ENCODE measurements at regions not wholly inside any gene's neighbourhood (a gene's known extent, or its start where the extent isn't known, plus 50 kb on each side); places are given as distances from the start of the nearest gene placed in this dataset.

DNA sequence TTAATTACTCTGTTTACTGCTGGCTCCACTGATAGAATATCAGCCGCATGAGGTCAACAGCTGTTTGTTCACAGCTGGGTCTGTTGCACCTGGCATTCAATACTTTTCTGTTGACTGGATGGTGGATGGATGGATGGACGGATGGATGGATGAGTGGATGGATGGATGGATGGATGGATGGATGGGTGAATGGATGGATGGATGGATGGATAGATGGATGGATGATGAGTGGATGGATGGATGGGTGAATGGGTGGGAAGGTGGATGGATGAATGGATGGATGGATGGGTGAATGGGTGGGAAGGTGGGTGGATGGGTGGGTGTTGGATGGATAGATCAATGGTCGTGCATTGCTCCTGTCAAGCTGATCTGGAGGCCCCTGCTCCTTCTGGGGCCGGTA, 422.2 kb upstream of the SULF2 start:
- H3K27me3 ChIP-seq (ENCODE audit: low read depth) = peaks cover 32% of the 10 kb centered on the region
- H3K4me3 ChIP-seq = no peak overlapping the region
- intact Hi-C loops (cut with micrococcal nuclease) = no loop called here
- no peak overlapping the region for H3K27ac ChIP-seq (replicated peaks)
- no peaks in the 10 kb centered on the region for H3K4me1 ChIP-seq
- no peaks in the 10 kb centered on the region for H3K9me3 ChIP-seq (replicated peaks)
- TF ChIP-seq, protein P1, sequence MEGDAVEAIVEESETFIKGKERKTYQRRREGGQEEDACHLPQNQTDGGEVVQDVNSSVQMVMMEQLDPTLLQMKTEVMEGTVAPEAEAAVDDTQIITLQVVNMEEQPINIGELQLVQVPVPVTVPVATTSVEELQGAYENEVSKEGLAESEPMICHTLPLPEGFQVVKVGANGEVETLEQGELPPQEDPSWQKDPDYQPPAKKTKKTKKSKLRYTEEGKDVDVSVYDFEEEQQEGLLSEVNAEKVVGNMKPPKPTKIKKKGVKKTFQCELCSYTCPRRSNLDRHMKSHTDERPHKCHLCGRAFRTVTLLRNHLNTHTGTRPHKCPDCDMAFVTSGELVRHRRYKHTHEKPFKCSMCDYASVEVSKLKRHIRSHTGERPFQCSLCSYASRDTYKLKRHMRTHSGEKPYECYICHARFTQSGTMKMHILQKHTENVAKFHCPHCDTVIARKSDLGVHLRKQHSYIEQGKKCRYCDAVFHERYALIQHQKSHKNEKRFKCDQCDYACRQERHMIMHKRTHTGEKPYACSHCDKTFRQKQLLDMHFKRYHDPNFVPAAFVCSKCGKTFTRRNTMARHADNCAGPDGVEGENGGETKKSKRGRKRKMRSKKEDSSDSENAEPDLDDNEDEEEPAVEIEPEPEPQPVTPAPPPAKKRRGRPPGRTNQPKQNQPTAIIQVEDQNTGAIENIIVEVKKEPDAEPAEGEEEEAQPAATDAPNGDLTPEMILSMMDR (IDR thresholded peaks at IDR 0.05; ENCODE audit: borderline replicate concordance) = no peak
- no peak for DNase-seq
- no peaks in the 10 kb centered on the region for H3K36me3 ChIP-seq

DNA sequence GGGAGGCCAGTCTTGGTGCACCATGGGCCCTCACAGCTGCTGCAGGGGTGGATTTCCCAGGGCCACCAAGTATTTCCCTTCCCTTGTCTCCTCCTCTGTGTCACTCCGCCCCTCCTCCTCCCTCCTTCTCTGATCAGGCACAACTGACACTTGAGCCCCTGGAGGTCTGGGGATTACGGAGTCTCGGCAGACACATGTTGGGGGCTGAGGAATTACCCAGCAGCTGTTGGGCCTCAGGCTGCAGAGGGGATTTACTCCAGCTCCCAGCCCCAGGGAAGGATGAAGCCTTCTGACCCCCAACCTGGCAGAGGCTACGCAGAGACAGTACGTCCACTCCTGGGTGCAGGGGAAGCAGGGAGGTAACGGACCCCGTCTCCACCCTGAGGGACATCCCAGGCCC, 420.5 kb upstream of the SULF2 start:
- no peaks in the 10 kb centered on the region for H3K36me3 ChIP-seq
- H3K4me3 ChIP-seq = no peak overlapping the region
- no peak overlapping the region for H3K27ac ChIP-seq (replicated peaks)
- no peaks in the 10 kb centered on the region for H3K4me1 ChIP-seq
- peaks cover 32% of the 10 kb centered on the region for H3K27me3 ChIP-seq (ENCODE audit: low read depth)
- intact Hi-C loops (cut with micrococcal nuclease) = no loop called here
- TF ChIP-seq, protein P1 (IDR thresholded peaks at IDR 0.05; ENCODE audit: borderline replicate concordance) = no peak
- H3K9me3 ChIP-seq (replicated peaks) = no peaks in the 10 kb centered on the region
- DNase-seq = no peak

DNA sequence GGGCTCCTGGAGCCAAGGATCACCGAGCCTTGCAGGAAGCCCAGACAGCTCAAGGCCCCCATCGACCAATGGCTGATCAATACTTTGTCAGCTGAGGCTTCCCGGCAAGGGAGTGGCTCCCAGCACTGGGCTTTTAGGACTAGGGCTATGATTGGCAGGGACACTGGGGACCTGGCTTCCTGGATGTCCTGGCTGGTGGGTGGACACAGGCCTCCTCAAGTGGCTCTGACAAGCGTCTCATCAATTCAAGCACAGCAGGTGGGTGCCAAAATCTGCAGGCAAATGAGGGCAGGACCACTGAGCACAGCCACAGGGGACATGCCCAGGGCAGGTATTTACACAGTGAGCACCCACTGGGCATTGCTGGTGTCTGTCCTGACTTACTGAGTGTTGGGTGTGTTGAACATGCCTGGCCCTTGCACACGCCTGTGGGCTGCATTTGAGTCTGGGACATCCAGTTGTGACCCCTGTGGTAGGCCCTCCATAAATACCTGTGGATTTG, 420.1 kb upstream of the SULF2 start:
- TF ChIP-seq, protein P1 (IDR thresholded peaks at IDR 0.05; ENCODE audit: borderline replicate concordance) = no peak
- intact Hi-C loops (cut with micrococcal nuclease) = no loop called here
- H3K4me3 ChIP-seq = no peak overlapping the region
- no peaks in the 10 kb centered on the region for H3K9me3 ChIP-seq (replicated peaks)
- H3K4me1 ChIP-seq = no peaks in the 10 kb centered on the region
- no peaks in the 10 kb centered on the region for H3K36me3 ChIP-seq
- no peak overlapping the region for H3K27ac ChIP-seq (replicated peaks)
- no peak for DNase-seq
- H3K27me3 ChIP-seq (ENCODE audit: low read depth) = peaks cover 33% of the 10 kb centered on the region

DNA sequence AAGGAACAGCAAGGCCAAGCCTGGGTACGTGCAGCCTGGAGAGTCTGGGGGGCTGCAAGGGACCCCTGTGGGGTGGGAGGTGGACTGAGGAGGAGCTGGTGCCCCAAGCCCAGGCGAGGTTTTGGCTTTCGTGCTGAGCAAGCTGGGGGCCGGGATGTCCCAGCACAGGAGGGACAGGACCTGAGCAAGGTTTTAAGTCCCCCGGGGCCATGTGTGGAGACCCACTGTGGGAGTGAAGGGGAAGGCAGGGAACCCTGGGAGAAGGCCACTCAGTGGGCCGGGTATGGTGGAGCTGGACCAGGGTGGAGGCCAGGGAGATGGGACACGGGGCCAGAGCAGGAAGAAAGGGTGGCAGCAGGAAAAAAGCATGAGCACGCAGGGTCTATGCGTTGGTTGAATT, 419.2 kb upstream of the SULF2 start:
- TF ChIP-seq, protein P1 (IDR thresholded peaks at IDR 0.05; ENCODE audit: borderline replicate concordance) = no peak
- no peaks in the 10 kb centered on the region for H3K36me3 ChIP-seq
- DNase-seq = no peak
- peaks cover 39% of the 10 kb centered on the region for H3K27me3 ChIP-seq (ENCODE audit: low read depth)
- no peaks in the 10 kb centered on the region for H3K4me1 ChIP-seq
- no peak overlapping the region for H3K27ac ChIP-seq (replicated peaks)
- intact Hi-C loops (cut with micrococcal nuclease) = no loop called here
- no peaks in the 10 kb centered on the region for H3K9me3 ChIP-seq (replicated peaks)
- H3K4me3 ChIP-seq = no peak overlapping the region

DNA sequence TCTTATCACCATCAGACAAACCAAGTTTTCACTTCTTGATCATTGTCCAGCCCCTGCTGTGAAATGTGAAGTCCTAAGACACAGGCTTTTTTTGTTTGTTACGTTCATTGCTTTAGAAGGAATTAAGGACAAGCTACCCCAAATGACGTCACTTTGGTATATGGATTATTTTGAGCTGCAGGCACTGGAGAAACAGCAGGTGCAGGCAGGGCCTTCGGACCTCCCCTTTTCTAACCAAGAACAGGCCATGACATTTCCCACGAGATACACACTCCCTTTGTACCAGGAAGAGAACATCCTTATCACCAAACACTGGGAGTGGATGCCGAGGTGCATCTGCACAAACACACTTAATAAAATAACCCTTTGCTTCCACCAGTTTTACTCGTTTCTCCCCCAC, 418.0 kb upstream of the SULF2 start:
- no peaks in the 10 kb centered on the region for H3K4me1 ChIP-seq
- no peaks in the 10 kb centered on the region for H3K36me3 ChIP-seq
- TF ChIP-seq, protein P1 (IDR thresholded peaks at IDR 0.05; ENCODE audit: borderline replicate concordance) = no peak
- intact Hi-C loops (cut with micrococcal nuclease) = no loop called here
- peaks cover 39% of the 10 kb centered on the region for H3K27me3 ChIP-seq (ENCODE audit: low read depth)
- no peak overlapping the region for H3K4me3 ChIP-seq
- H3K27ac ChIP-seq (replicated peaks) = no peak overlapping the region
- no peak for DNase-seq
- H3K9me3 ChIP-seq (replicated peaks) = no peaks in the 10 kb centered on the region
